ENCODE measurements at regions not wholly inside any gene's neighbourhood (a gene's known extent, or its start where the extent isn't known, plus 50 kb on each side); places are given as distances from the start of the nearest gene placed in this dataset.
A peak's percentile ranks its signal among the peaks of the same experiment; 100 is the strongest.

DNA sequence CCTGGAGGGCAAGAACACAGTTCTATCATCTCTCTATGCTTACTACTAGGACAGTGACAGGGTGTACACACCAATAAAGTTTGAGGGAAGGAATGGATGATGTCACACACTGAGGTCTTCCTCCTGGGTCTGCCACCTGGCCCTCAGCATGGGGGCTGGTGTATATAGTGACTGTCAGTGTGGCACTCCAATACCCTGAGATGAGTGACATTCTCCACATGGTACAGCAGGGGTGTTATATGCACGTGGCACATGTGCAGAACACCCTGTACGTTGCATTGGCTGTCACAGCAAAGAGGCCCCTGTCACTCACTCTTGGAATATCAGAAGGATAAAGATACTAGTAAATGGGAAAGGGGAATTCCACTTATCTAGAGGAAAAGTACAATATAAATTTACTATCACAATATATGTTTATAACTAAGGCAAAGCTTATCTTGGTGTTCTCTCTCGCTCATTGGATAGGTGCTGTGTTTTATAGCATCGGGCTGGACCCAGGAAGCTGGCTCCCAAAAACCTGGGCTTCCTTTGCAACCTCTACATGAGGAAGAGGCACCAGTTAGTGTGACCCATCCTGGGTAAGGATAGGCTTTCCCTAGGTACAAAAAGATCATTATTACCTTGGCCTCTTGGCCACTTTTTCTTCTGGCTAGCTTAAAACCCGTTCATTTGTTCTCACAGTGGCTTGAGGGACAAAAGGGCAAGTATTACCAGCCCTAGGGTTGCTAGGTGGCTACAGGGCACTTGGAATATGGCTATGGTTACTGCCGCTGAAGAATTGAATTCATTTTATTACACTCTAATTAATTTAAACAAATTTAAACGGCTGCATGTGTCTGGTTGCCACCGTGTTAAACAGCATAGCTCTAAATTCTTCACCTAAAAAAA is 54.8 kb upstream of the HES1 start:
- no peak for DNase-seq (ENCODE audit: insufficient read length)
- FAIRE-seq, result no peak
- TF ChIP-seq POLR2AphosphoS5 (IDR thresholded peaks at IDR 0.05; ENCODE audit: low read depth, low read length) (no peak), TAF1 (IDR thresholded peaks at IDR 0.05; ENCODE audit: borderline replicate concordance, low read depth, low read length) (no peak), POLR2A (IDR thresholded peaks at IDR 0.05; ENCODE audit: low read depth, low read length) (no peak)

DNA sequence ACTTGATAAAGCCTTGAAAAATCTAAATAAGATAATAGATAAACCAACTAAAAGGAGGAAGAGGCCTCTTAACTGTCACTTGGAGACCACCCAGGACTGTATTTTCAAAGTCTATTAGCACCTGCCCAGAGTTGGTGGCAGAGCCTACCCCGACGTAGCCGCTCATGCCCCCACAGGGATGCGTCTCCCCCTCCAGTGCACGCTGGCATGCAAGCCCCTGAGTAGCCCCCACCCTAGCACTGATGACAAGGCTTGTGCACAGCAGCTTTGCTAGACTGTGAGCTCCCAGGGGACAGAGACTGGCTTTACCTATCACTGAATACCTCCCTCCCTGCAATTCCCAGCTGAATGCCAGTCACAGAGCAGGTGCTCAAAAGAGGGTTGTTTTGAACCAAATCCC is 54.1 kb upstream of the HES1 start:
- DNase-seq (ENCODE audit: insufficient read length), result no peak
- FAIRE-seq, result no peak
- TF ChIP-seq POLR2A (IDR thresholded peaks at IDR 0.05; ENCODE audit: low read depth, low read length) (no peak), TAF1 (IDR thresholded peaks at IDR 0.05; ENCODE audit: borderline replicate concordance, low read depth, low read length) (no peak), POLR2AphosphoS5 (IDR thresholded peaks at IDR 0.05; ENCODE audit: low read depth, low read length) (no peak)

- no peak for DNase-seq (ENCODE audit: insufficient read length)
- no peak for FAIRE-seq
- no peak for TF ChIP-seq TAF1 (IDR thresholded peaks at IDR 0.05; ENCODE audit: borderline replicate concordance, low read depth, low read length)
- no peak for TF ChIP-seq POLR2A (IDR thresholded peaks at IDR 0.05; ENCODE audit: low read depth, low read length)
- no peak for TF ChIP-seq POLR2AphosphoS5 (IDR thresholded peaks at IDR 0.05; ENCODE audit: low read depth, low read length)
These were observed 53.0 kb upstream of the HES1 start for GRCh38 chr3:194082743-194083636.

DNA sequence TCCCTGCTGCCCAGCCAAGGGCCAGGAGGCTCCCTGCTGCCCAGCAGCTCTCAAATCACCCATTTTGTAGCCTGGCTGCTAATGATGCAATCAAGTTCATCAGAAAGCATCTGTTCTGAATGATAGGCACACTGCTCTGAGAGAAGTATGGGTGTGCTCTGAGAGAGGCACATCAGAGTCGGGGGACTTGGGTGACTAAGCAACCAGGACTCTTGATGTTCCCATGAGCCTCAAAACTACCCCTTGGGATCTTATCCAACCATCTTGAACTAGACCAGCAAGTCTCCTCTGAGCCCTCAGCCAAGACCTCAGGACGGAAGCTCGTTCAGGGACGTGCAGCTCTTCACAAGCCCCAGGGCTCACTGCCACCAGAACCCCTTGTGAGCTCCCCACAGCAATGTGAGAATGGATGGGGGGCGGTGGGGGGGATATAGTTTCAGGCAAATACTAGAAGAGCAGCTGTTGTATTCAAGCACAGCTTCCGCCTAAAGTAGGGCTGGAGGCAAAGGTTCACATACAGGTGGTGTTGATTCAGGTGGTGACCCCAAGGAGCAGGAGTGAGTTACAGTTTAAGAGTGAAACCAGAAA is 52.2 kb upstream of the HES1 start:
- no peak for DNase-seq (ENCODE audit: insufficient read length)
- TF ChIP-seq POLR2AphosphoS5 (IDR thresholded peaks at IDR 0.05; ENCODE audit: low read depth, low read length) (no peak), POLR2A (IDR thresholded peaks at IDR 0.05; ENCODE audit: low read depth, low read length) (no peak), TAF1 (IDR thresholded peaks at IDR 0.05; ENCODE audit: borderline replicate concordance, low read depth, low read length) (no peak)
- no peak for FAIRE-seq

DNA sequence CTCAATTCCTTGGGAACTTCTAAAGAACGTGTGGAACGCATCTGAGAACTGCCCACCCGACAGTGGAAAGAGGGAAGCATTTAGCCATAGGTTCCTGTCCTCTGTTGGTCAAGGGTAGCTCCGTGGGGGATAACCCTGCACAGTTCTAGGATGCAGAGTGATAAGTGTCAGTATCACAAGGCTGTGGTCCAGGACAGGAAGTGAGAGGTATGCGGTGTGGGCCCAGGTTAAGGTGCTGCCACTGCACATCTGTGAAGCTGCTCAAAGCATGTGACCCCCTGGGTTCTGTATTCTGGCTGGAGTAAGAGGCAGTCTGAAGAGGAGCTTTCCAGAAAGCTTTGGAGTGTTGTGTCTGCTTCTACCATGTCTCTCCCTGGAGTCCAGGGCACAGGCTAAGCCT is 51.7 kb upstream of the HES1 start:
- TF ChIP-seq TAF1 (IDR thresholded peaks at IDR 0.05; ENCODE audit: borderline replicate concordance, low read depth, low read length) (no peak), POLR2AphosphoS5 (IDR thresholded peaks at IDR 0.05; ENCODE audit: low read depth, low read length) (no peak), POLR2A (IDR thresholded peaks at IDR 0.05; ENCODE audit: low read depth, low read length) (no peak)
- DNase-seq (ENCODE audit: insufficient read length) (peak; percentile 57), FAIRE-seq (peak; percentile 73)

Measured in GM12892 (cell line).